Type B pancreatic cell (in vitro differentiated cells): ENCODE measurements at regions not wholly inside any gene's neighbourhood (a gene's known extent, or its start where the extent isn't known, plus 50 kb on each side); places are given as distances from the start of the nearest gene placed in this dataset.

Source experiments
- DNase-seq: peaks from one replicate; pipeline ENCODE4 v3.0.0; 2021; ENCODE audit warnings: mixed read lengths; ENCODE audit not compliant: unreplicated experiment; ENCODE audit errors: extremely low spot score
- H3K27ac Mint-ChIP-seq: 2 replicates; pipeline ENCODE4 v1.8.0; 2021; ENCODE audit warnings: mild to moderate bottlenecking, mixed read lengths
- H3K27me3 Mint-ChIP-seq: 2 replicates; pipeline ENCODE4 v1.8.0; 2021; ENCODE audit warnings: mixed read lengths
- H3K36me3 Mint-ChIP-seq: 2 replicates; pipeline ENCODE4 v1.8.0; 2021; ENCODE audit warnings: mixed read lengths
- H3K4me1 Mint-ChIP-seq: one replicate; pipeline ENCODE4 v1.8.0; 2021; ENCODE audit warnings: mixed read lengths; ENCODE audit not compliant: unreplicated experiment
- H3K4me3 Mint-ChIP-seq: 2 replicates; pipeline ENCODE4 v1.8.0; 2021; ENCODE audit warnings: mild to moderate bottlenecking, mixed read lengths
- H3K9me3 Mint-ChIP-seq: 2 replicates; pipeline ENCODE4 v1.8.0; 2021; ENCODE audit warnings: mixed read lengths
- TF ChIP-seq, protein P1 (sequence below): fragments of 200-600 bp; sonication (generic); conservative IDR thresholded peaks from 2 replicates; pipeline ENCODE4 v1.5.0; 2021; ENCODE audit warnings: antibody characterized with exemption, mild to moderate bottlenecking

DNA sequence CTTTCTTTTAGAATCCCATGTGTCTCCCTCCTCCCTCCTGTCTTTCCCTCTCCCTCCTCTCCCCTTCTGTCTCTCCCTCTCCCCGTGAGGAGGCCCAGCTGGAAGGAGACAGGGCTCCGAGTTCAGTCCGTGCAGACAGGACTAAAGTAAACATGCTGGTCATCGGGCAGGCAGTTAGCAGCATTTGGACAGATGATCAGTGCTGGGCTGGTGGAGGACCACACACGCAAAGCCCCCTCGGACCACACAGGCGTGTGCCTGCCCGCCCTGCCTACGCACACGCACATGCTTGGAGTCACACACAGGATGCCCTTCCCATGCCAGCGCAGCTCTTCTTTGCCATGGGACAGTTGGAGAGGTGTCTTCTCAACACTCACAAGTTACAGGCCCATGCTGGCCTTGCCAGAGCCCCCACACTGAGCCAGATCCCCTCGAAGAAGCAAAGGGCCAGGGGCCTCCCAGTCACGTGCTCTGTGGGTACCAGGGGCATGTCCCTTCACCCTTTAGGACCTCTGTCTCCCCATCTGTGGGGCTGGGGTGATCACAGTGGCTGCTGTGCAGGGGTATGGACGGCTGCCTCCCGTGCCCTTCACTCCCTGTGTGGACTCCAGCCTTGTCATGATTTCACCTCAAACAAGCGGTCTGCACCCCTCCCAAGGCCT lies 215.7 kb upstream of the FOXF1 start:
- peaks cover 95% of the 10 kb centered on the region for H3K27me3 Mint-ChIP-seq
- H3K4me1 Mint-ChIP-seq: peaks cover 34% of the 10 kb centered on the region
- no peak for DNase-seq
- H3K27ac Mint-ChIP-seq: no peak overlapping the region
- no peaks in the 10 kb centered on the region for H3K36me3 Mint-ChIP-seq
- TF ChIP-seq, protein P1, sequence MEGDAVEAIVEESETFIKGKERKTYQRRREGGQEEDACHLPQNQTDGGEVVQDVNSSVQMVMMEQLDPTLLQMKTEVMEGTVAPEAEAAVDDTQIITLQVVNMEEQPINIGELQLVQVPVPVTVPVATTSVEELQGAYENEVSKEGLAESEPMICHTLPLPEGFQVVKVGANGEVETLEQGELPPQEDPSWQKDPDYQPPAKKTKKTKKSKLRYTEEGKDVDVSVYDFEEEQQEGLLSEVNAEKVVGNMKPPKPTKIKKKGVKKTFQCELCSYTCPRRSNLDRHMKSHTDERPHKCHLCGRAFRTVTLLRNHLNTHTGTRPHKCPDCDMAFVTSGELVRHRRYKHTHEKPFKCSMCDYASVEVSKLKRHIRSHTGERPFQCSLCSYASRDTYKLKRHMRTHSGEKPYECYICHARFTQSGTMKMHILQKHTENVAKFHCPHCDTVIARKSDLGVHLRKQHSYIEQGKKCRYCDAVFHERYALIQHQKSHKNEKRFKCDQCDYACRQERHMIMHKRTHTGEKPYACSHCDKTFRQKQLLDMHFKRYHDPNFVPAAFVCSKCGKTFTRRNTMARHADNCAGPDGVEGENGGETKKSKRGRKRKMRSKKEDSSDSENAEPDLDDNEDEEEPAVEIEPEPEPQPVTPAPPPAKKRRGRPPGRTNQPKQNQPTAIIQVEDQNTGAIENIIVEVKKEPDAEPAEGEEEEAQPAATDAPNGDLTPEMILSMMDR: no peak
- no peak overlapping the region for H3K4me3 Mint-ChIP-seq
- no peaks in the 10 kb centered on the region for H3K9me3 Mint-ChIP-seq

GRCh38 chr16:86296256-86296655 lies 214.1 kb upstream of the FOXF1 start:
- Mint-ChIP-seq H3K36me3 (no peaks in the 10 kb centered on the region), H3K4me3 (no peak overlapping the region), H3K4me1 (peaks cover 41% of the 10 kb centered on the region), H3K9me3 (no peaks in the 10 kb centered on the region), H3K27me3 (peaks cover 91% of the 10 kb centered on the region), H3K27ac (no peak overlapping the region)
- TF ChIP-seq, protein P1: no peak
- DNase-seq: no peak

DNA sequence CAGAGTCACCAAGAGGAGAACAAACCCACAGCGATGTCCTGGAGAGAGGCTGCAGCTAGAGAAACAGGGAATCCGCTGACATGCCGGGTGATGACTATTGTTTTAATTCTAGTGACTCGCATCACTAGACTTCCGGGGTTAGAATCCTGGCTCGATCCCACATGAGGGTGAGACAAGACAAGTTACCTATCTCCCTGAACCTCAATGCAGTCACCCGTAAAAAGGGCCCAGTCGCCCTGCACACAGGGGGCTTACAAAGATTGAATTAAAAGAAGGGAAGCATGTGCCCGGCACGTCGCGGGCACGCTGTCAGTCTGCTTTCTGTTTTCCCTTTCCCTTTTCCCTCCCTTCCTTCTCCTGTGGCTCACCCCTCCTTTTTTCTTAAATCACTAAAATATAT lies 212.9 kb upstream of the FOXF1 start:
- Mint-ChIP-seq H3K4me1 (peaks cover 51% of the 10 kb centered on the region), H3K27me3 (peaks cover 91% of the 10 kb centered on the region), H3K27ac (no peak overlapping the region), H3K36me3 (no peaks in the 10 kb centered on the region), H3K9me3 (no peaks in the 10 kb centered on the region), H3K4me3 (no peak overlapping the region)
- TF ChIP-seq, protein P1: no peak
- DNase-seq: no peak

GRCh38 chr16:86297866-86298757 lies 212.2 kb upstream of the FOXF1 start:
- Mint-ChIP-seq H3K27ac (no peak overlapping the region), H3K27me3 (peaks cover 85% of the 10 kb centered on the region), H3K9me3 (no peaks in the 10 kb centered on the region), H3K4me3 (peak overlapping the region; percentile 65), H3K36me3 (no peaks in the 10 kb centered on the region), H3K4me1 (peaks cover 48% of the 10 kb centered on the region)
- TF ChIP-seq, protein P1: no peak
- no peak for DNase-seq

- Mint-ChIP-seq H3K27me3 (peaks cover 81% of the 10 kb centered on the region), H3K4me1 (peaks cover 48% of the 10 kb centered on the region), H3K27ac (no peak overlapping the region), H3K36me3 (no peaks in the 10 kb centered on the region), H3K9me3 (no peaks in the 10 kb centered on the region), H3K4me3 (no peak overlapping the region)
- TF ChIP-seq, protein P1: no peak
- DNase-seq: no peak
These were observed 211.6 kb upstream of the FOXF1 start for GRCh38 chr16:86298758-86299134.
